Activated naive CD8-positive, alpha-beta T cell treated with anti-CD3 and anti-CD28 coated beads for 36 hours (primary cell): ENCODE measurements at regions not wholly inside any gene's neighbourhood (a gene's known extent, or its start where the extent isn't known, plus 50 kb on each side); places are given as distances from the start of the nearest gene placed in this dataset.
A peak's percentile ranks its signal among the peaks of the same experiment; 100 is the strongest.

Source experiments
- DNase-seq: peaks from one replicate; pipeline ENCODE4 v3.0.0; 2021
- H3K27ac Mint-ChIP-seq: one replicate; pipeline ENCODE4 v1.8.0; 2022; ENCODE audit warnings: mild to moderate bottlenecking, moderate library complexity, mixed read lengths
- H3K27me3 Mint-ChIP-seq: one replicate; pipeline ENCODE4 v1.8.0; 2022; ENCODE audit warnings: mild to moderate bottlenecking, mixed read lengths
- H3K36me3 Mint-ChIP-seq: one replicate; pipeline ENCODE4 v1.8.0; 2021; ENCODE audit warnings: mild to moderate bottlenecking, mixed read lengths
- H3K4me1 Mint-ChIP-seq: one replicate; pipeline ENCODE4 v1.8.0; 2021; ENCODE audit warnings: mixed read lengths
- H3K4me3 Mint-ChIP-seq: one replicate; pipeline ENCODE4 v1.8.0; 2022; ENCODE audit warnings: mild to moderate bottlenecking, moderate library complexity, mixed read lengths
- H3K9me3 Mint-ChIP-seq: one replicate; pipeline ENCODE4 v1.8.0; 2022; ENCODE audit warnings: mixed read lengths

DNA sequence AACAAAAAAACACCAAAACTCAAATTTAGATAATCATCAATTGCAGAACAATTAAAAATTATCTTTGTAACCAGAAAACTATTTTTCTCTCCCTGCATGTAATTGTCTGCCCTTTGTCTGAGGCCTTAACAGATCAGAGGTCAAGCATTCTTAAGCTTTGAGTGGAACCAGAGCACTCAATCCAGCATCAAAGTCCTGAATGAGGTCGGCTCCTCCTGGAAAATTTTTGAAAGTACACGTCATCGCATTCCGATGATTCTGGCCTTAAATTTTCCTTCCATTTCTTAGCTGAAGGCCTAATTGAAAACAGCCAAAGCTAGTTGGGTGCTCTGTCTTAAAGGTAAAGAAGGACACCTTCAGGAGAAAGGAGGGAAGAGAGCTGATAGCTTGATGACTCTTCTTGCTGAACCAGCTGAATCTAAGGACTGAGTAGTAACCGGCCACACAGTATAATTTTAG, 510.2 kb upstream of the SULF2 start:
- H3K4me1 Mint-ChIP-seq = no peaks in the 10 kb centered on the region
- H3K36me3 Mint-ChIP-seq = no peaks in the 10 kb centered on the region

GRCh38 chr20:48294942-48295341, 509.7 kb upstream of the SULF2 start:
- Mint-ChIP-seq H3K9me3 (no peaks in the 10 kb centered on the region), H3K4me3 (no peak overlapping the region), H3K36me3 (no peaks in the 10 kb centered on the region), H3K4me1 (no peaks in the 10 kb centered on the region), H3K27ac (no peak overlapping the region), H3K27me3 (peaks cover 23% of the 10 kb centered on the region)
- DNase-seq = no peak

More for the DNA sequence above, 510.2 kb upstream of the SULF2 start:
- H3K27me3 Mint-ChIP-seq = peaks cover 23% of the 10 kb centered on the region
- H3K9me3 Mint-ChIP-seq = no peaks in the 10 kb centered on the region
- no peak overlapping the region for H3K4me3 Mint-ChIP-seq
- no peak for DNase-seq
- H3K27ac Mint-ChIP-seq = no peak overlapping the region

GRCh38 chr20:48294196-48294595, 508.9 kb upstream of the SULF2 start:
- Mint-ChIP-seq H3K4me3 (no peak overlapping the region), H3K9me3 (no peaks in the 10 kb centered on the region), H3K27ac (no peak overlapping the region), H3K27me3 (peaks cover 20% of the 10 kb centered on the region), H3K36me3 (no peaks in the 10 kb centered on the region), H3K4me1 (no peaks in the 10 kb centered on the region)
- no peak for DNase-seq

DNA sequence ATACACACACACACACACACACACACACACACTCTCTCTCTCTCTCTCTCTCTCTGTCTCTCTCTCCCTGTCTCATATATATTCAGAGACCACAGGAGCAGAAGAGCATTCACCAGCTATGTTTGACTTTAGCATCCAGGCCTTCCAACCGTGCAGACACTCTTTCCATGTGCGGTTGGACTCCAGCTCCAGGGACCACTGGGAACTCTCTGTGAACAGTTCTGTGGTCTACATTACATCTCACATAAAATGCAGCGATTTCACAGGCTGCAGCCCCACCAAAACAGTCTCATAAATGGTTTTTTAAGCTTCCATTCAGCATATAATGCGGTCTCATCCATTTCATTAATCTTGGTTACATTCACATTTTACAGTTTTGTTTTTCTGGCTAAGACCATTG, 508.4 kb upstream of the SULF2 start:
- DNase-seq = no peak
- Mint-ChIP-seq H3K36me3 (no peaks in the 10 kb centered on the region), H3K4me3 (no peak overlapping the region), H3K27ac (no peak overlapping the region), H3K27me3 (peaks cover 15% of the 10 kb centered on the region), H3K4me1 (no peaks in the 10 kb centered on the region), H3K9me3 (no peaks in the 10 kb centered on the region)

- no peak for DNase-seq
- H3K36me3 Mint-ChIP-seq = no peaks in the 10 kb centered on the region
- no peak overlapping the region for H3K4me3 Mint-ChIP-seq
- no peaks in the 10 kb centered on the region for H3K4me1 Mint-ChIP-seq
- peaks cover 17% of the 10 kb centered on the region for H3K27me3 Mint-ChIP-seq
- no peak overlapping the region for H3K27ac Mint-ChIP-seq
- H3K9me3 Mint-ChIP-seq = no peaks in the 10 kb centered on the region
These were observed 507.5 kb upstream of the SULF2 start for GRCh38 chr20:48292806-48293205.

- no peaks in the 10 kb centered on the region for H3K4me1 Mint-ChIP-seq
- H3K36me3 Mint-ChIP-seq = no peaks in the 10 kb centered on the region
- no peak for DNase-seq
- H3K27ac Mint-ChIP-seq = no peak overlapping the region
- peaks cover 17% of the 10 kb centered on the region for H3K27me3 Mint-ChIP-seq
- H3K4me3 Mint-ChIP-seq = no peak overlapping the region
- no peaks in the 10 kb centered on the region for H3K9me3 Mint-ChIP-seq
These were observed 506.6 kb upstream of the SULF2 start for GRCh38 chr20:48291896-48292295.

DNA sequence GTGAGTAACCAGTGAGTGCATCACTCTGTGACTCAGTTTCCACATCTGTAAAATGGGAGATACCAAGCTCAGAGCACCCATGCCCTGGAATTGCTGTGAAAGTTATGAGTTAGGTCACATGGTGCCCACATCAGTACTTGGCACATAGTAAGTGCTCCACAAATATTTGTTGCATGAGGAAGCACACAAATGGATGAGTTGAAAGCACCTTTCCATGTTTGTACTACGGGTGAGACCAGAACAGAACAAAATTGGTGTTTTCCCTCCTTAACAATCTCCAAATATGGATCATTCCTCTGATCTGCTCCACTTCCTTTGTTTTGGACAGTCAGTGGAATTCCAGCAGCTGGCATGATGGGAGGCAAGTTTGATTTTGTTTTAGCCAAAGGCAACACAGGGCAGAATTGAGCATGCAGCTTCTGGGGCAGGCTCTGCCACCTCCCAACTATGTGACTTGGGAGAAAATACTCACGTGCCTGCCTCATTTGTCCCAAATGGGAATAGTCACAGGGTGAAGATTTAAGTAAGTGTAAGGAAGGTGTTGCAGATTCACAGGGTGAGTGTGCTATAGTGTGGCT, 503.7 kb upstream of the SULF2 start:
- Mint-ChIP-seq H3K27ac (no peak overlapping the region), H3K4me3 (no peak overlapping the region), H3K9me3 (no peaks in the 10 kb centered on the region), H3K36me3 (no peaks in the 10 kb centered on the region), H3K4me1 (no peaks in the 10 kb centered on the region), H3K27me3 (peaks cover 17% of the 10 kb centered on the region)
- no peak for DNase-seq

DNA sequence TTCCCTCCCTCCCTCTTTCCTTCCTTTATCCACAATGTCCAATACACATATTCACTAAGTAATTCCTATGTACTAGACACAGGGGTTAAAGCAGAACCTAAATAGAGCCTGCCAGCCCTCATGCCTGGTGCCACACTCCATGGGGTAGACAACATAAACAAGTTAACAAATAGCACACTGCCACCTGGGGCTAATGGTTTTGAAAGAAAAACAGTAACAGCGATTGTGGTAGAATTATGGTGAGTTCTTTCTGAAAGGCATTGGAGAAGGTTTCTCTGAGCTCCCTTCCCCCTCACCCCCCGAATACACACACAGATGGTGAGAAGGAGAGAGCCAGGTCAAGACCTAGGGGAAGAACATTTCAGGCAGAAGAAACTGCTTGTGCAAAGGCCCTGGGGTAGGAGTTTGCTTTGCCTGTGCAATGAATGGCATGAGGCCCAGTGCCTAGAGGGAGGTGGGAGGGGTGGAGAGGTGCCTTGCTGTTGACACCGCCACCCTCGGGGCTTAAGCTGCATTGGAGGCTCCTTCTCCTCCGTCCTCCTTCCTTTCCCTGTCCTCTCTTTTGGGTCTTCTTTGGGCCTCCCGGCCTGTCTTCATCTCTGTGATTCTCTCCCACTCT, 502.4 kb upstream of the SULF2 start:
- Mint-ChIP-seq H3K4me1 (no peaks in the 10 kb centered on the region), H3K27me3 (peaks cover 14% of the 10 kb centered on the region), H3K27ac (no peak overlapping the region)

DNA sequence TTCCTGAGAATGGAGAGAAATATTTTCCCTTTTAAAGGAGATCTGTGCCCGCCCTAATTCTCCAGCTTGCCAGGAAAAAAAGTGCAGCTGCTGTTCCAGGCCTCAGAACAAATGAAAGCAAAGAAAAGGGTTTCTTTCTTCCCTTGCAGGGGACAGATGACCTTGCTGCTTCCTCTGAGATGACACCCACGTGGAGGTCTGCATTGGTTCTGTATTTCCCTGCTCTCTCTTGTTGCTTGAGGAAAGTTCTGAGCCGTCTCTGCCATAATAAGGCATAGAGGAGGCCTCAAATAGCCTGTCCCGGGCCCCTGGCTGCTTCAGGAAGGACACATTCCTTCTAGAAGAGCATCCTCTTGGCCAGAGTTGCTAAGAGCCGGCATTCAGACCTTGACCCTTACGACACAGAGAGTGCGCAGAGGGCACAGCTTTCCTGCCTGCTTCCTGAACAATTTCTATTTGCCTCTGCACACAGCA, 501.8 kb upstream of the SULF2 start:
- Mint-ChIP-seq H3K27me3 (peaks cover 11% of the 10 kb centered on the region), H3K4me3 (no peak overlapping the region), H3K4me1 (no peaks in the 10 kb centered on the region), H3K9me3 (no peaks in the 10 kb centered on the region), H3K36me3 (no peaks in the 10 kb centered on the region), H3K27ac (no peak overlapping the region)
- no peak for DNase-seq

More for the DNA sequence above, 502.4 kb upstream of the SULF2 start:
- no peak for DNase-seq
- Mint-ChIP-seq H3K9me3 (no peaks in the 10 kb centered on the region), H3K36me3 (no peaks in the 10 kb centered on the region), H3K4me3 (no peak overlapping the region)

- peaks cover 10% of the 10 kb centered on the region for H3K27me3 Mint-ChIP-seq
- no peaks in the 10 kb centered on the region for H3K4me1 Mint-ChIP-seq
- no peak overlapping the region for H3K4me3 Mint-ChIP-seq
- H3K36me3 Mint-ChIP-seq = no peaks in the 10 kb centered on the region
- no peaks in the 10 kb centered on the region for H3K9me3 Mint-ChIP-seq
- H3K27ac Mint-ChIP-seq = no peak overlapping the region
- no peak for DNase-seq
These were observed 501.3 kb upstream of the SULF2 start for GRCh38 chr20:48286601-48287000.

GRCh38 chr20:48285656-48286055, 500.4 kb upstream of the SULF2 start:
- no peak overlapping the region for H3K27ac Mint-ChIP-seq
- H3K9me3 Mint-ChIP-seq = no peaks in the 10 kb centered on the region
- peaks cover 11% of the 10 kb centered on the region for H3K27me3 Mint-ChIP-seq
- H3K4me3 Mint-ChIP-seq = no peak overlapping the region
- no peak for DNase-seq
- no peaks in the 10 kb centered on the region for H3K36me3 Mint-ChIP-seq
- no peaks in the 10 kb centered on the region for H3K4me1 Mint-ChIP-seq

GRCh38 chr20:48284837-48285236, 499.6 kb upstream of the SULF2 start:
- Mint-ChIP-seq H3K9me3 (no peaks in the 10 kb centered on the region), H3K4me1 (no peaks in the 10 kb centered on the region), H3K36me3 (no peaks in the 10 kb centered on the region), H3K27ac (no peak overlapping the region), H3K27me3 (peaks cover 7% of the 10 kb centered on the region), H3K4me3 (no peak overlapping the region)
- DNase-seq = no peak

GRCh38 chr20:48284315-48284714, 499.0 kb upstream of the SULF2 start:
- no peak for DNase-seq
- no peaks in the 10 kb centered on the region for H3K4me1 Mint-ChIP-seq
- H3K4me3 Mint-ChIP-seq = no peak overlapping the region
- peaks cover 11% of the 10 kb centered on the region for H3K27me3 Mint-ChIP-seq
- no peaks in the 10 kb centered on the region for H3K9me3 Mint-ChIP-seq
- no peaks in the 10 kb centered on the region for H3K36me3 Mint-ChIP-seq
- H3K27ac Mint-ChIP-seq = no peak overlapping the region

GRCh38 chr20:48283470-48284110, 498.3 kb upstream of the SULF2 start:
- H3K36me3 Mint-ChIP-seq = no peaks in the 10 kb centered on the region
- H3K27me3 Mint-ChIP-seq = peaks cover 11% of the 10 kb centered on the region
- no peak for DNase-seq
- no peaks in the 10 kb centered on the region for H3K4me1 Mint-ChIP-seq
- no peaks in the 10 kb centered on the region for H3K9me3 Mint-ChIP-seq
- no peak overlapping the region for H3K27ac Mint-ChIP-seq
- H3K4me3 Mint-ChIP-seq = no peak overlapping the region

GRCh38 chr20:48282591-48283228, 497.4 kb upstream of the SULF2 start:
- Mint-ChIP-seq H3K4me3 (no peak overlapping the region), H3K27ac (no peak overlapping the region), H3K27me3 (peaks cover 7% of the 10 kb centered on the region), H3K36me3 (no peaks in the 10 kb centered on the region), H3K4me1 (no peaks in the 10 kb centered on the region), H3K9me3 (no peaks in the 10 kb centered on the region)
- DNase-seq = peak; percentile 3
